ENCODE measurements at regions not wholly inside any gene's neighbourhood (a gene's known extent, or its start where the extent isn't known, plus 50 kb on each side); places are given as distances from the start of the nearest gene placed in this dataset.

GRCh38 chr3:59300733-59301132 lies 250.9 kb upstream of the CFAP20DC start:
- 63% methylated on average over 1 of the region's 1 CpG for WGBS
- TF ChIP-seq CTCF (IDR thresholded peaks at IDR 0.05) (no peak), POLR2AphosphoS5 (IDR thresholded peaks at IDR 0.05) (no peak), POLR2A (IDR thresholded peaks at IDR 0.05) (no peak)
- Histone ChIP-seq H3K4me1 (replicated peaks) (no peaks in the 10 kb centered on the region), H3K27me3 (replicated peaks; ENCODE audit: insufficient read depth) (no peaks in the 10 kb centered on the region), H3K9me3 (no peaks in the 10 kb centered on the region), H3K36me3 (no peaks in the 10 kb centered on the region), H3K4me3 (no peak overlapping the region), H3K27ac (no peak overlapping the region)
- intact Hi-C loops (cut with DNase I) = no loop called here
- DNase-seq (ENCODE audit: low spot score) = no peak

GRCh38 chr3:59299561-59299960 lies 249.7 kb upstream of the CFAP20DC start:
- 80% methylated on average over 2 of the region's 2 CpGs for WGBS
- Histone ChIP-seq H3K4me3 (no peak overlapping the region), H3K36me3 (no peaks in the 10 kb centered on the region), H3K27me3 (replicated peaks; ENCODE audit: insufficient read depth) (no peaks in the 10 kb centered on the region), H3K27ac (no peak overlapping the region), H3K9me3 (no peaks in the 10 kb centered on the region), H3K4me1 (replicated peaks) (no peaks in the 10 kb centered on the region)
- TF ChIP-seq CTCF (IDR thresholded peaks at IDR 0.05) = no peak
- TF ChIP-seq POLR2AphosphoS5 (IDR thresholded peaks at IDR 0.05) = no peak
- TF ChIP-seq POLR2A (IDR thresholded peaks at IDR 0.05) = no peak
- no peak for DNase-seq (ENCODE audit: low spot score)
- intact Hi-C loops (cut with DNase I) = no loop called here

GRCh38 chr3:59290358-59290757 lies 240.5 kb upstream of the CFAP20DC start:
- no peak overlapping the region for H3K27ac ChIP-seq
- no peak overlapping the region for H3K4me3 ChIP-seq
- intact Hi-C loops (cut with DNase I) = no loop called here

DNA sequence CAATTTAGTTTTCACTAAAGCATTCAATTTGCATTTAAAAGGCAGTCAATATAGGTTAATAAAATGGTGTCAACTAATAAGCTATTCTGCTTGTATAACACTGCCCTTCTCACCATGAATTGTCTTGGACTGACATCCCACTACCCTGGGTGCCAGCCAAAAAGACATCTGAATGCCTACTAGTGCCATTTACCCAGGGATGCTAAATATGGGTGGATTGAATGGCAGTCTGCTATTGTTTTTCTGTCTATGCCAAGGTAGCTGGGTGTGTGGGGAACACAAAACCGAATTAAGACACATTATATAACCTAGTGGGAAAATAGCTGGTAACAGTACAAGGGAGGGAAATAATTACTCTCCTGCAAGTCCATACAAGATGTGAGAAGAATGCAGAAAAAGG lies 240.0 kb upstream of the CFAP20DC start:
- intact Hi-C loops (cut with DNase I) = no loop called here
- H3K9me3 ChIP-seq = no peaks in the 10 kb centered on the region
- TF ChIP-seq CTCF (IDR thresholded peaks at IDR 0.05) (no peak), POLR2A (IDR thresholded peaks at IDR 0.05) (no peak), POLR2AphosphoS5 (IDR thresholded peaks at IDR 0.05) (no peak)
- no peaks in the 10 kb centered on the region for H3K27me3 ChIP-seq (replicated peaks; ENCODE audit: insufficient read depth)
- H3K36me3 ChIP-seq = no peaks in the 10 kb centered on the region
- 46% methylated on average over 1 of the region's 1 CpG for WGBS
- no peak overlapping the region for H3K4me3 ChIP-seq
- no peak for DNase-seq (ENCODE audit: low spot score)
- H3K4me1 ChIP-seq (replicated peaks) = no peaks in the 10 kb centered on the region
- H3K27ac ChIP-seq = no peak overlapping the region

More at GRCh38 chr3:59290358-59290757, 240.5 kb upstream of the CFAP20DC start:
- no peaks in the 10 kb centered on the region for H3K4me1 ChIP-seq (replicated peaks)
- no peaks in the 10 kb centered on the region for H3K27me3 ChIP-seq (replicated peaks; ENCODE audit: insufficient read depth)
- no peak for DNase-seq (ENCODE audit: low spot score)
- TF ChIP-seq POLR2AphosphoS5 (IDR thresholded peaks at IDR 0.05) = no peak
- TF ChIP-seq POLR2A (IDR thresholded peaks at IDR 0.05) = no peak
- TF ChIP-seq CTCF (IDR thresholded peaks at IDR 0.05) = no peak
- no peaks in the 10 kb centered on the region for H3K9me3 ChIP-seq
- H3K36me3 ChIP-seq = no peaks in the 10 kb centered on the region

DNA sequence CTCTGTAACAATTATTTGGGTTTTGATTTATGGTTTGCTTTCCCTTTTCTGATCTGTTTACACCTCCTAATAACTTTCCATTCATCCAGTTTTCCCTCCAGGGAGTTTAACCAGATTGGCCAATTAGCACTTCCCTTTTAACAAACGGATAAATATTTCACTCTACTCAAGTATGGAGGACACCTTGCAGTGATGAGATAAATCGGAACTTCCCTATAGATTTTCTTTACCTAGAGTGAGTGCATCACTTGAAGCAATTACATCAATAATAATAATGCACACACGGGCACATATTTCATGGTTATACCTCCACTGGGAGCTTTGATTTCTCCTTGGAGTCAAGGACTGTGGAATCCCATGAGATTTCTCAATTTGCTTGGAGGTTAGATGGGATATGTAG lies 239.1 kb upstream of the CFAP20DC start:
- WGBS = 59% methylated on average over 3 of the region's 3 CpGs

More for the DNA sequence above, 239.1 kb upstream of the CFAP20DC start:
- Histone ChIP-seq H3K4me1 (replicated peaks) (no peaks in the 10 kb centered on the region), H3K9me3 (no peaks in the 10 kb centered on the region), H3K27me3 (replicated peaks; ENCODE audit: insufficient read depth) (no peaks in the 10 kb centered on the region), H3K27ac (no peak overlapping the region), H3K4me3 (no peak overlapping the region), H3K36me3 (no peaks in the 10 kb centered on the region)
- TF ChIP-seq CTCF (IDR thresholded peaks at IDR 0.05) (no peak), POLR2A (IDR thresholded peaks at IDR 0.05) (no peak), POLR2AphosphoS5 (IDR thresholded peaks at IDR 0.05) (no peak)
- intact Hi-C loops (cut with DNase I) = no loop called here
- no peak for DNase-seq (ENCODE audit: low spot score)
